ENCODE measurements at regions not wholly inside any gene's neighbourhood (a gene's known extent, or its start where the extent isn't known, plus 50 kb on each side); places are given as distances from the start of the nearest gene placed in this dataset.
A peak's percentile ranks its signal among the peaks of the same experiment; 100 is the strongest.

- no peak for DNase-seq
- TF ChIP-seq POLR2A (IDR thresholded peaks at IDR 0.05) (no peak), POLR2AphosphoS5 (IDR thresholded peaks at IDR 0.05) (no peak), CTCF (IDR thresholded peaks at IDR 0.05) (no peak), EP300 (IDR thresholded peaks at IDR 0.05) (no peak)
- H3K9me3 ChIP-seq: no peaks in the 10 kb centered on the region
- H3K27ac ChIP-seq: no peak overlapping the region
- no peak overlapping the region for H3K4me3 ChIP-seq
- no peaks in the 10 kb centered on the region for H3K27me3 ChIP-seq
- no peaks in the 10 kb centered on the region for H3K4me1 ChIP-seq
- intact Hi-C loops (cut with DNase I; ENCODE audit: low total_unique reads): no loop called here
- no peaks in the 10 kb centered on the region for H3K36me3 ChIP-seq
Measured at GRCh38 chr13:107994137-107994536, 221.2 kb downstream of the LIG4 start.

DNA sequence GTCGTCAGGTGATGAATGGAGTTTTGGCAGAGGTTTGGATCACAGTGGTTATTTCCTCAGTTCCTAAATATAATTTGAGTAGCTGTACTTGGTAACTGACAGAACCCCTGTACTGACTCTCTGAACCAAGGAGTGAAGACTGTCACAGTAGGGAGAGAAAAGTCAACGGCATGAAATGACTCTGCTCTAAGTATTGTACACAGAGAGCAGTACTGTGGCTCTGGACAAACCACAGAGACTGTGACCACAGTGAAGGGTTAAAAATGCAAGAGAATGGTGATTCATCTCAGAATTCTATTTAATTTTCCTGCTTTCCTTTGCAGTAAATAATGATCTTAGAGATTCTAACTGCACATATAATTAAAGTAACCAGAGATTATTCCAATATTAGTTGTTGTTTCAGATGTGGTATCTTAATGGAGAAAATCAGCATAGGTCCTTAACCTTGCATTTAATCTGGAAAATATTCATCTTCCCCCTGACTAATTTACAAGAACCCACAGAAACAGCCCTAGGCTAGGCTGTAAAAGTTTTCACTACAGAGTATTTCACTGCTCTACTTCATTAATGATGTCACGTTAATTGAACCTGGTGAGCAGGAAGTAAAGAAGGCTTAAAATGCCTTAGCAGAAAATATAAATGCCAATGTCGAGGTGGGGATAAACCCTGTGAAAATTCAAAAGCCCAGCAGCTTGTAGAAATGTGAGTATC, 221.9 kb downstream of the LIG4 start:
- Histone ChIP-seq H3K4me1 (no peaks in the 10 kb centered on the region), H3K27me3 (no peaks in the 10 kb centered on the region)

GRCh38 chr13:107992542-107992941, 222.8 kb downstream of the LIG4 start:
- Histone ChIP-seq H3K9me3 (no peaks in the 10 kb centered on the region), H3K27ac (no peak overlapping the region), H3K4me3 (no peak overlapping the region), H3K36me3 (no peaks in the 10 kb centered on the region), H3K27me3 (no peaks in the 10 kb centered on the region), H3K4me1 (no peaks in the 10 kb centered on the region)
- TF ChIP-seq EP300 (IDR thresholded peaks at IDR 0.05): no peak
- intact Hi-C loops (cut with DNase I; ENCODE audit: low total_unique reads): no loop called here
- WGBS, 5 donors: 39 to 61% (median 45%) methylated on average over 2 of the region's 2 CpGs
- peak in 1 of 2 donors; percentile 6 for DNase-seq

More for the DNA sequence above, 221.9 kb downstream of the LIG4 start:
- Histone ChIP-seq H3K4me3 (no peak overlapping the region), H3K9me3 (no peaks in the 10 kb centered on the region), H3K27ac (no peak overlapping the region), H3K36me3 (no peaks in the 10 kb centered on the region)
- no peak for DNase-seq
- TF ChIP-seq POLR2AphosphoS5 (IDR thresholded peaks at IDR 0.05) (no peak), EP300 (IDR thresholded peaks at IDR 0.05) (no peak), POLR2A (IDR thresholded peaks at IDR 0.05) (no peak), CTCF (IDR thresholded peaks at IDR 0.05) (no peak)
- WGBS, 5 donors: 60 to 72% (median 63%) methylated on average over 4 of the region's 4 CpGs
- intact Hi-C loops (cut with DNase I; ENCODE audit: low total_unique reads): no loop called here

GRCh38 chr13:107977071-107977574, 238.2 kb downstream of the LIG4 start:
- Histone ChIP-seq H3K36me3 (no peaks in the 10 kb centered on the region), H3K27me3 (no peaks in the 10 kb centered on the region), H3K9me3 (no peaks in the 10 kb centered on the region), H3K4me3 (no peak overlapping the region), H3K27ac (no peak overlapping the region), H3K4me1 (peaks cover 0 to 6% (median 0%) of the 10 kb centered on the region in 4 donors)
- TF ChIP-seq POLR2AphosphoS5 (IDR thresholded peaks at IDR 0.05): no peak
- TF ChIP-seq POLR2A (IDR thresholded peaks at IDR 0.05): no peak
- no peak for TF ChIP-seq EP300 (IDR thresholded peaks at IDR 0.05)
- 49 to 74% (median 55%) methylated on average over 4 of the region's 4 CpGs for WGBS, 5 donors
- intact Hi-C loops (cut with DNase I; ENCODE audit: low total_unique reads): no loop called here
- no peak for DNase-seq

DNA sequence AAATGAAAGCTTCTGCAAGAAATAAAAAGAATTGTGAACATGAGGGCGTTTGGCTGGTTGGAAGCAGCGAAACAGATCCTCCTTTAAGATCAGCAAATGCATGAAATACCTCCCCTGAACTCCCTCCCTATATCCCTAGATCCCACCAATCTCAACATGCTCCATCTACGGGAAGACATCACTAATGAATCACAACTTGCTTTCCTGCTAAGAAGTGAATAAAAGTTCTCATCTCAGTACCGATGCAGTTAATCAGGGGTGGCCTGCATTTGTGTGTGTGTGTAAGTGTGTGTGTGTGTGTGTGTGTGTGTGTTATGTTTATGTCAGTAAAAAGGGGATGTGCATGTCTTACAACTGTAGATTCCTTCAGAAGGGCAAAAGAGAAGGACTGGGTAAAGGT, 238.7 kb downstream of the LIG4 start:
- Histone ChIP-seq H3K27ac (no peak overlapping the region), H3K27me3 (no peaks in the 10 kb centered on the region), H3K36me3 (no peaks in the 10 kb centered on the region), H3K4me1 (peaks cover 0 to 6% (median 0%) of the 10 kb centered on the region in 4 donors), H3K9me3 (no peaks in the 10 kb centered on the region), H3K4me3 (no peak overlapping the region)
- TF ChIP-seq POLR2A (IDR thresholded peaks at IDR 0.05) (no peak), EP300 (IDR thresholded peaks at IDR 0.05) (no peak), POLR2AphosphoS5 (IDR thresholded peaks at IDR 0.05) (no peak), CTCF (IDR thresholded peaks at IDR 0.05) (no peak)
- intact Hi-C loops (cut with DNase I; ENCODE audit: low total_unique reads): no loop called here
- 81 to 97% (median 87%) methylated on average over 4 of the region's 4 CpGs for WGBS, 5 donors
- no peak for DNase-seq
